ENCODE measurements at regions not wholly inside any gene's neighbourhood (a gene's known extent, or its start where the extent isn't known, plus 50 kb on each side); places are given as distances from the start of the nearest gene placed in this dataset.

GRCh38 chr4:63155561-63155960 lies 1253.7 kb downstream of the TECRL start:
- TF ChIP-seq CTCF (IDR thresholded peaks at IDR 0.05): no peak
- TF ChIP-seq POLR2AphosphoS5 (IDR thresholded peaks at IDR 0.05; ENCODE audit: low read depth, low read length): no peak
- no peak for TF ChIP-seq REST (IDR thresholded peaks at IDR 0.05; ENCODE audit: insufficient read depth in 1 of 2, low read depth in 2 of 2, low read length in 1 of 2)
- no peak for TF ChIP-seq TCF7L2 (IDR thresholded peaks at IDR 0.05; ENCODE audit: low read depth, low read length)
- no peak for TF ChIP-seq SIN3A (IDR thresholded peaks at IDR 0.05; ENCODE audit: borderline replicate concordance, insufficient read depth, low read depth, low read length)

All from Panc1 (cell line).